GM10248 (cell line): ENCODE measurements at regions not wholly inside any gene's neighbourhood (a gene's known extent, or its start where the extent isn't known, plus 50 kb on each side); places are given as distances from the start of the nearest gene placed in this dataset.

ENCODE experiments used
- CTCF ChIA-PET: fragments of 300-600 bp; sonication (Branson Sonifier 250); formaldehyde crosslinking; extraction: SDS; loops from one replicate; lab custom pipeline; 2021; ENCODE audit warnings: antibody characterized with exemption; lab: Yijun Ruan, JAX
- POLR2A ChIA-PET: fragments of 350-650 bp; sonication (Branson Sonifier 250); formaldehyde crosslinking; extraction: SDS; loops from one replicate; lab custom pipeline; 2020; ENCODE audit warnings: antibody characterized with exemption; lab: Yijun Ruan, JAX
- DNase-seq: peaks from one replicate; pipeline ENCODE4 v3.0.0; 2012; ENCODE audit errors: extremely low spot score
- TF ChIP-seq, protein P1 (sequence below): IDR thresholded peaks from 2 replicates; pipeline ENCODE4 v1.5.1; 2012; ENCODE audit warnings: mild to moderate bottlenecking, low read depth; ENCODE audit errors: extremely low read depth, missing control alignments, control extremely low read depth

DNA sequence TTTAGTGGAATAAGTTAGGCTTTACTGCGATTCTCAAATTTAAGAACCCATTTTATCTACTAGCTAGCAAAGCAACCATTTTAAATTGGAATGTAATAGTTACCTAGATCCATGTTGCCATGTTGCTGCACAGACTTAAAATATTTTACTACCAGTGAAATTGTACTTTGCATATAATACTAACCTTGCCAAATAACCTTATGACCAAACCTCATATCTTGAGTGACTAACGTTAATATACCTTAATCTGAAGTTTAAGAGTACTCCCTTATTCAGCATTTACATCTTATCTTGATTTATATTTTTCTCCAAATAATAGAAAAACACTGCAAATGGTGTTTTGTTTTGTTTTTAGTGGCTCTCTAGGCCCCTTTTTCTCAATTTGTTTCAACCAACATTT is 50.3 kb upstream of the NAB1 start:
- no peak for DNase-seq
- TF ChIP-seq, protein P1, sequence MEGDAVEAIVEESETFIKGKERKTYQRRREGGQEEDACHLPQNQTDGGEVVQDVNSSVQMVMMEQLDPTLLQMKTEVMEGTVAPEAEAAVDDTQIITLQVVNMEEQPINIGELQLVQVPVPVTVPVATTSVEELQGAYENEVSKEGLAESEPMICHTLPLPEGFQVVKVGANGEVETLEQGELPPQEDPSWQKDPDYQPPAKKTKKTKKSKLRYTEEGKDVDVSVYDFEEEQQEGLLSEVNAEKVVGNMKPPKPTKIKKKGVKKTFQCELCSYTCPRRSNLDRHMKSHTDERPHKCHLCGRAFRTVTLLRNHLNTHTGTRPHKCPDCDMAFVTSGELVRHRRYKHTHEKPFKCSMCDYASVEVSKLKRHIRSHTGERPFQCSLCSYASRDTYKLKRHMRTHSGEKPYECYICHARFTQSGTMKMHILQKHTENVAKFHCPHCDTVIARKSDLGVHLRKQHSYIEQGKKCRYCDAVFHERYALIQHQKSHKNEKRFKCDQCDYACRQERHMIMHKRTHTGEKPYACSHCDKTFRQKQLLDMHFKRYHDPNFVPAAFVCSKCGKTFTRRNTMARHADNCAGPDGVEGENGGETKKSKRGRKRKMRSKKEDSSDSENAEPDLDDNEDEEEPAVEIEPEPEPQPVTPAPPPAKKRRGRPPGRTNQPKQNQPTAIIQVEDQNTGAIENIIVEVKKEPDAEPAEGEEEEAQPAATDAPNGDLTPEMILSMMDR, result no peak
- ChIA-PET CTCF (interaction anchor here (0.9 kb wide), 1 partner anchor 11 kb away, joined by 3 read pairs; no protein-coding TSS in a partner anchor), POLR2A (no interaction called here)

DNA sequence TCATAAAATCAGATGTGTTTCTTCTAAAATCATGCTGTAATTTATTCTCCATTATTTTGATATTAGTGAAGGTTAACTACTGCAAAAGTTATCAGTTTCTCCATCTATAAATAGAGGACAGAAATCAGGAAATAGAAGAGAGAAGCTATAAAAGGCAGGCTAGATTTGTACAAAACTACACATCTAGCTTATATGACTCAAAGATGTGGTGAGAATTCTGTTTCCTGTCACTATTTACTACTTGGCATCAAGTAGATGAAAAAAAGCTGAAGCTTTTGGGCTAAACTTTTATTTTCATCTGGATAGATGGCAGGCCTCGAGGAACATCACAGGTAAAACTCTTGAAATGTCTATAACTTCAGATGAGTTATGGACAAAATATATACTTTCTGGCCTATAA is 49.8 kb upstream of the NAB1 start:
- no peak for DNase-seq
- CTCF ChIA-PET, result interaction anchor here (0.9 to 1.2 kb wide), 2 partner anchors 11 to 63 kb away, joined by 3 read pairs; no protein-coding TSS in a partner anchor
- TF ChIP-seq, protein P1, result no peak
- POLR2A ChIA-PET, result no interaction called here
